ENCODE measurements at regions not wholly inside any gene's neighbourhood (a gene's known extent, or its start where the extent isn't known, plus 50 kb on each side); places are given as distances from the start of the nearest gene placed in this dataset.
"Not testable (repeated sequence)": the region's sequence is repeated elsewhere in the genome, so short reads cannot be mapped to it uniquely, and the experiment has no call there.

DNA sequence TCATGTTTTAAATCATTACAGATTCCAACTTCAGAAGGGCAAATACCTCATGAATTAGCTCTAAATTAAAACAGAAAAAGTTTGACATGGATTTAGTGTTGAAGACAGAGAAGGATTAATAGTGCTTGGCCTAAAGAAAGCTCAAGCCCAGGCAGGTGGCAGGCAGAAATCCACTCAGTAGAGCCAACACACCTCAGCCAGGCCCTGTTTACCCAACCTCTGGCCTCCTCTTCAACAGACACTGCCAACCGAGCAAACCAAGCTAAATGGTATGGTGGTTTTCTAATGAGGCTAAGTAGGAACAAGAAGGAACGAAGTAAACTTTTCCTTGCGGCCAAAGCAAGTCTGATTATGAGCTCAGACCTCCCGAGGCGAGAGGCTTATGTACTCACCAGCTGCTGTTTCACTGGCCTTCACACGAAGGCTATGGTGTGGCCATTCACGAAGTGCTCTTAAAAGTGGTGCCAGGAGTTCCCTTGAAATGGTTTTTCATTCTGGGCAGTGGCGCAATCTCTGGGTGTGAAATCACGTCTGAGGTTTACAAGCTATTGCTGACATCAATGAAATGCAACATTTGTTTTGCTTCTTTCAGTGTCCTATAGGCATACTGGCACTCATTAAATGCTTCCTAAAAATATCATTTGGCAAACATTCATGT lies 124.1 kb upstream of the LGR5 start:
- no peak for DNase-seq

DNA sequence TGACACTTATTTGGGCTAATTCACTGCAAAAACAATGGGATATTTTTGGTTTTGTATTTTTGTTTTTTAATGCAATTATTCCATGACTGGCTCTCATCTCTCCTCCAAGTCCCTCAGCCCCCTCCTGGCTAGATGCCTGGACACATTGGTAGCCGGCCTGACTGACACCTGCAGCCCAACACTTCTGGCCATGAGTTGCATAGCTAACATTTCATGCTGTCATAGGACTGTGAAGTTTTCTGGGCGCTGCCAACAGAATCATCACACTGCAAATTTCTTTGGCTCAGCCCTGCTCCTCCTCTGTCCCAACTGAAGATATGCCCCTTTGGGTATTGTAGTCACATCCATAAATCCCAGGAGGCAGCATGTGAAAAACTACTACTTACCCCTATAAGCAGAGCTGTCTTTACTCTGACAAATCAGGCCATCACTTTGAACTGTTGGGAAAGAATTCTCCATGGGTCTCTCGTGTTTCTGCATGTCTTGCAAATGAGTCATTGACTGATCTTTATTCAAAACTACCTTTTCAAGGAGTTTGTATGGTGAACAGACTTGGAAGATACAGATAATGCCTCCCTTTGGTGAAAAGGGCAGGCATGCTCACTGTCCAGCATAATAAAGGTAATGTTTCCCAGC lies 126.7 kb upstream of the LGR5 start:
- POLR2A ChIA-PET (ENCODE audit: unreplicated experiment), result no interaction called here
- Histone ChIP-seq H3F3A (ENCODE audit: low read length, unreplicated experiment) (no peaks in the 10 kb centered on the region), H3K79me2 (ENCODE audit: low read length) (no peaks in the 10 kb centered on the region), H3K36me3 (ENCODE audit: low read depth, low read length) (no peaks in the 10 kb centered on the region), H3K4me1 (ENCODE audit: insufficient read depth, low read length) (peaks cover 10% of the 10 kb centered on the region; the same call in 1 of the 2 replicates), H2AFZ (ENCODE audit: low read length) (0 out of 2 replicates have a peak overlapping the region, but pooled peaks have one; percentile 13), H3K4me3 (ENCODE audit: low read length) (no peak overlapping the region), H3K9me3 (ENCODE audit: low read length) (no peaks in the 10 kb centered on the region), H3K9ac (ENCODE audit: low read length) (no peak overlapping the region), H3K9me2 (replicated peaks; ENCODE audit: low read length) (no peaks in the 10 kb centered on the region), H3K27me3 (ENCODE audit: low read length) (no peaks in the 10 kb centered on the region), H3K27ac (ENCODE audit: low read length) (no peak overlapping the region), H4K20me1 (ENCODE audit: low read length) (no peaks in the 10 kb centered on the region), H3K4me2 (ENCODE audit: low read length) (no peak overlapping the region)
- CTCF ChIA-PET, result no interaction called here
- no peak; the same call in 1 of the 2 replicates for ATAC-seq
- TF ChIP-seq, protein P1, sequence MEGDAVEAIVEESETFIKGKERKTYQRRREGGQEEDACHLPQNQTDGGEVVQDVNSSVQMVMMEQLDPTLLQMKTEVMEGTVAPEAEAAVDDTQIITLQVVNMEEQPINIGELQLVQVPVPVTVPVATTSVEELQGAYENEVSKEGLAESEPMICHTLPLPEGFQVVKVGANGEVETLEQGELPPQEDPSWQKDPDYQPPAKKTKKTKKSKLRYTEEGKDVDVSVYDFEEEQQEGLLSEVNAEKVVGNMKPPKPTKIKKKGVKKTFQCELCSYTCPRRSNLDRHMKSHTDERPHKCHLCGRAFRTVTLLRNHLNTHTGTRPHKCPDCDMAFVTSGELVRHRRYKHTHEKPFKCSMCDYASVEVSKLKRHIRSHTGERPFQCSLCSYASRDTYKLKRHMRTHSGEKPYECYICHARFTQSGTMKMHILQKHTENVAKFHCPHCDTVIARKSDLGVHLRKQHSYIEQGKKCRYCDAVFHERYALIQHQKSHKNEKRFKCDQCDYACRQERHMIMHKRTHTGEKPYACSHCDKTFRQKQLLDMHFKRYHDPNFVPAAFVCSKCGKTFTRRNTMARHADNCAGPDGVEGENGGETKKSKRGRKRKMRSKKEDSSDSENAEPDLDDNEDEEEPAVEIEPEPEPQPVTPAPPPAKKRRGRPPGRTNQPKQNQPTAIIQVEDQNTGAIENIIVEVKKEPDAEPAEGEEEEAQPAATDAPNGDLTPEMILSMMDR (conservative IDR thresholded peaks at IDR 0.05; ENCODE audit: low read depth, low read length), result no peak
- no peak for TF ChIP-seq EZH2phosphoT487 (IDR thresholded peaks at IDR 0.05; ENCODE audit: borderline replicate concordance, low read length)
- TF ChIP-seq EZH2 (IDR thresholded peaks at IDR 0.05; ENCODE audit: low read length, unreplicated experiment), result no peak
- DNase-seq, result peak; percentile 56
- intact Hi-C loops (cut with micrococcal nuclease), result no loop called here
- no TSS peak for BruUV-seq (replicated peaks)

More for the DNA sequence above, 124.1 kb upstream of the LGR5 start:
- intact Hi-C loops (cut with micrococcal nuclease), result no loop called here
- Histone ChIP-seq H3K9me2 (replicated peaks; ENCODE audit: low read length) (no peaks in the 10 kb centered on the region), H3K27me3 (ENCODE audit: low read length) (no peaks in the 10 kb centered on the region), H4K20me1 (ENCODE audit: low read length) (no peaks in the 10 kb centered on the region), H3K27ac (ENCODE audit: low read length) (no peak overlapping the region), H3K79me2 (ENCODE audit: low read length) (no peaks in the 10 kb centered on the region), H3K4me2 (ENCODE audit: low read length) (no peak overlapping the region), H2AFZ (ENCODE audit: low read length) (no peak overlapping the region), H3K36me3 (ENCODE audit: low read depth, low read length) (no peaks in the 10 kb centered on the region), H3F3A (ENCODE audit: low read length, unreplicated experiment) (no peaks in the 10 kb centered on the region), H3K4me3 (ENCODE audit: low read length) (no peak overlapping the region), H3K9me3 (ENCODE audit: low read length) (peaks cover 3% of the 10 kb centered on the region; the same call in 1 of the 2 replicates), H3K9ac (ENCODE audit: low read length) (no peak overlapping the region), H3K4me1 (ENCODE audit: insufficient read depth, low read length) (peaks cover 7% of the 10 kb centered on the region; the same call in 1 of the 2 replicates)
- no TSS peak for BruUV-seq (replicated peaks)
- TF ChIP-seq EZH2 (IDR thresholded peaks at IDR 0.05; ENCODE audit: low read length, unreplicated experiment) (no peak), EZH2phosphoT487 (IDR thresholded peaks at IDR 0.05; ENCODE audit: borderline replicate concordance, low read length) (no peak)
- TF ChIP-seq, protein P1 (conservative IDR thresholded peaks at IDR 0.05; ENCODE audit: low read depth, low read length), result no peak
- POLR2A ChIA-PET (ENCODE audit: unreplicated experiment), result no interaction called here
- CTCF ChIA-PET, result no interaction called here
- ATAC-seq, result no peak

DNA sequence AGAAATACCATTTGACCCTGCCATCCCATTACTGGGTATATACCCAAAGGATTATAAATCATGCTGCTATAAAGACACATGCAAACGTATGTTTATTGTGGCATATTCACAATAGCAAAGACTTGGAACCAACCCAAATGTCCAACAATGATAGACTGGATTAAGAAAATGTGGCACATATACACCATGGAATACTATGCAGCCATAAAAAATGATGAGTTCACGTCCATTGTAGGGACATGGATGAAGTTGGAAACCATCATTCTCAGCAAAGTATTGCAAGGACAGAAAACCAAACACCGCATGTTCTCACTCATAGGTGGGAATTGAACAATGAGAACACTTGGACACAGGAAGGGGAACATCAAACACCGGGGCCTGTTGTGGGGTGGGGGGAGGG lies 128.0 kb upstream of the LGR5 start:
- H3K27me3 ChIP-seq (ENCODE audit: low read length); BruUV-seq (replicated peaks); H3K79me2 ChIP-seq (ENCODE audit: low read length); H3K4me3 ChIP-seq (ENCODE audit: low read length); H3K36me3 ChIP-seq (ENCODE audit: low read depth, low read length); H3K4me2 ChIP-seq (ENCODE audit: low read length); CTCF ChIA-PET; POLR2A ChIA-PET (ENCODE audit: unreplicated experiment); H3K27ac ChIP-seq (ENCODE audit: low read length); ATAC-seq; H3K9me3 ChIP-seq (ENCODE audit: low read length); H2AFZ ChIP-seq (ENCODE audit: low read length); DNase-seq; H3F3A ChIP-seq (ENCODE audit: low read length, unreplicated experiment); H4K20me1 ChIP-seq (ENCODE audit: low read length); intact Hi-C loops (cut with micrococcal nuclease); H3K9ac ChIP-seq (ENCODE audit: low read length); H3K9me2 ChIP-seq (replicated peaks; ENCODE audit: low read length): not testable (repeated sequence)
- H3K4me1 ChIP-seq (ENCODE audit: insufficient read depth, low read length), result peaks cover 16% of the 10 kb centered on the region; the same call in 1 of the 2 replicates

Measured in PC-3 (cell line).